Stimulated activated CD4-positive, alpha-beta T cell treated with anti-CD3 and anti-CD28 coated beads, Interleukin-2, amount 100 ng/mL, for 24 hours (primary cell): ENCODE measurements at regions not wholly inside any gene's neighbourhood (a gene's known extent, or its start where the extent isn't known, plus 50 kb on each side); places are given as distances from the start of the nearest gene placed in this dataset.

Experiments
- DNase-seq, 2 donors: peaks; one replicate each; pipeline ENCODE4 v3.0.0-alpha.2; 2020

DNA sequence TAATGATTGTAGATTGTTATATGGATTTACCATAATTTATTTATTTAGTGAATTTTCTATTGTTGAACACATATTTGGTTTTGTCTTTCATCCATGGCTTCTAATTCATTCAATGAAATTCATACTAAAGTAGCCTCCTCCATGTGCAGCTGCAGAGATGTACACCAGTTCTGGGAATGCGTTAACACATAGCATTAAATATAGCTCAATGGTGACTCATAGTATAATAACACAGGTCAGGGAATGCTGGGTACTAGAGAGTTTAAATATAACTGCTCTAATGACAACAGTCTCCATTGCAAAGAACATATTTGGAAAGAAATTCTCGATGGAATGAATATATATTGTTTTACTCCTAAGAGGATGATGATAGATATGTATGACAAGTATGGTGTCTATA lies 1190.2 kb upstream of the NRXN1 start:
- no peak for DNase-seq

DNA sequence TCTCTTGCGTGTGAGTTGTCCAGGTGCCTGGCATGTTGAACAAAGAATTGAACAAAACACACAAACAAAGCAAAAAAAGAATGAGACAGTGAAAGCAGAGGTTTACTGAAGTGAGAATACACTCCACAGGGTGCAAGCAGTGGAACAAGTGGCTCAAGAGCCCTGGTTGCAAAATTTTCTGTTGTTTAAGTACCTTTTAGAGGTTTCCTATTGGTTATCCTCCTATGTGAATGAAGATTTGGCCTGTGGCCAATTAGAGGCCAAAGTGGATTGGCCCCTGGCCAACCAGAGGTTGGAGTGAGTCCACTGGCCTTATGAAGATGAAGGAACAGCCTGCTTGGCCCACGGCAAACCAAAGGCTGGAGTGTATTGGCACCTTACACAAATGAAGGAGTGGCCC lies 1188.5 kb upstream of the NRXN1 start:
- no peak for DNase-seq

GRCh38 chr2:52210611-52211010 lies 1178.7 kb upstream of the NRXN1 start:
- DNase-seq = no peak

DNA sequence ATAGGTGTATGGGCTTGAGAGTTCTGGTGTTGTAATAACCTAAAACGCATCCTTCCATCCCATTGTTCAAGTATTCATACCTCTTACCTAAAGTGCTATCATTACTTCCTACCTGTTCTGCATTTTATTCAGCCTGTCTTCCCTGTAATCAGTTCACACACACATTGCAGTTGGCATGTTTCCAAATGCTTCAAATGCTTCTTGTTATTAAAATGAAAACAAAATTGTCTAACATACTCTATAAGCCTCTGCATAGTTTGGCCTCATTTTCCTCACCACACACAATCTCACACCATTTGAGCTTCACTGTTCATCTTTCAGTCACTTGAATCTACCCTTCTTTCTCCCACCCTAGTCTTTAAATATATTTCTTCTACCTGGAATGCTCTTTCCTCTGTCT lies 1178.2 kb upstream of the NRXN1 start:
- DNase-seq = no peak

DNA sequence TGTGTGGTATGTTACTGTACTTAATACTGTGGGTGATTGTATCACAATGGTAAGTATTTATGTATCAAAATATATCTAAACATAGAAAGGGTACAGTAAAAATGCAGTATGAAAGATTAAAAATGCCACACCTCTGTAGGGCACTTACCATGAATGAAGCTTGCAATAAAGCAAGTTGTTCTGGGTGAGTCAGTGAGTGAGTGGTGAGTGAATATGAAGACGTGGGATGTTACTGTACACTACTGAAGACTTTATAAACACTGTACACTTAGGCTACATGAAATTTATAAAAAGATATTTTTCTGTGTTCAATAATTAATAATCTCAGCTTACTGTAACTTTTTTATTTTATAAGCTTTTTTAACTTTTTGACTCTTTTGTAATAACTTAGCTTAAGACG lies 1162.4 kb upstream of the NRXN1 start:
- no peak for DNase-seq

DNA sequence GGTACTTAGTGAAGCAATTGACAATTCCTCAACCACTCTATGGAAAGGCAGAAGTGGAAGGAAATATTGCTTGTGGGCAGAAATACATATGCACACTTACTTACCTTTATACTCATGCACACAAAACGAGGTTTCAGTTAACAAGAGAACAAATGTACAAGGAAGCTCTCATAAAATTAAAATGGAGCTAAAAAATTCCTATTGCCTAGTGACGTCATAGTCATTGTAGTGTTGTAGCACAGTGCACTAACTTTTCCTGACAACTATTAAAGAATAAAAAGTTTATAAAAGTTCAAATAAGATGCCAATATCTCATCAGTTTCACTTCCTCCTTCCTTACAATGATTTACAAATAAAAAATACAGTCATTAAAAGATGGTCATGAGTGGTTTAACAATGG lies 1161.9 kb upstream of the NRXN1 start:
- DNase-seq = no peak

DNA sequence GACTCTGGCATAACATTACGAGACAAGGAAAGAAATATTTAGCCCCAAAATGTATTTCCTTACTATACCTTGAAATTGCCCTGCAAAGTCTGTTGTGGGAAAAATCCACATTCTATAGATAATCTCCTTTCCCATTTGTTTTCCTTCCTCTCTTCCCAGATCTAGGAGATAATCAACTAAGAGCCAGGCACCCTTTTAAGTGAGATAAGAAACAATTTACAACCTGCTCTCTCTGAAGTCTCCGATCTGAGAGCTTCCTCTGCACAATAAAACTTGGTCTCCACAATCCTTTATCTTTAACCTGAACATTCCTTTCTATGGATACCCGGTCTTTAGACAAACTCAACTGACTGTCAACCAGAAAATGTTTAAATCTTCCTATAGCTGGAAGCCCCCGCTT lies 1160.7 kb upstream of the NRXN1 start:
- no peak for DNase-seq

- no peak for DNase-seq
Measured at GRCh38 chr2:52181080-52181479, 1149.1 kb upstream of the NRXN1 start.

DNA sequence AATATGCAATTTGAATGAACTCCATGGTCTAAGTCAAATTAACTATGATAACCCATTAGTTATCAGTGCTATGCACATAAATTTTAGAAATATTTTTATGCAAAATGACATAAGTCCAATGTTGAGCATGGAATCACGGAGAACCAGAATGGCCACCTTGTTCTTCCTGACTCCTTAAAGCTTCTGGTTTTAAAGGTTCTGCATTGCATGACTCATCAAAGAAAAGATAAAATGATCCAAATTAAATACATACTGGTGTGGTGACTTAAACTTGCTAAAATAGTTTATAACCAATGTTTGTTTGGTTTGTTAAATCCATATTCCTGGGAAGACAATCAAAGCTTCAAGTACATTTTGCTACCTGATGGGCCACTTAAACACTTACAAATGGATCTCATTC lies 1146.9 kb upstream of the NRXN1 start:
- no peak for DNase-seq

- no peak for DNase-seq
Measured at GRCh38 chr2:52145005-52145404, 1113.1 kb upstream of the NRXN1 start.

- DNase-seq = no peak
Measured at GRCh38 chr2:52144590-52144989, 1112.7 kb upstream of the NRXN1 start.

DNA sequence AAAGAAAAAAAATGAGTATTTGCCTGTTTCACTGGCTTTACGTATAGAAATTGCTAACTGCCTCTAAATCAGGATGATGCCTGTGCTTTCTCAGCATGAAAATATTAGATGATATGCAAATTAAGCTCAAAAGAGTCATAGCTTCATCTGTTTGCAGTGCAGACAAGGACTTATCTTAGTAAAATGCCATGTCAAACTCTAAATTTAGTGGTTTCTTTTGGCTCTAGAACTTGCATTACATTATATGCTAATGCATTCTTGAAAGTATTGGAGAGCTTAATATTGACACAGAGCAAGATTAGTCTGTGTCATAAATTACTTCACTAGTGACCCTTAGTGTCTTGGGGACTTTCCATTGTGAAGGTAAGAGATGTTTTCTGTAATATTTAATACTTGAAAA lies 1109.1 kb upstream of the NRXN1 start:
- no peak for DNase-seq

DNA sequence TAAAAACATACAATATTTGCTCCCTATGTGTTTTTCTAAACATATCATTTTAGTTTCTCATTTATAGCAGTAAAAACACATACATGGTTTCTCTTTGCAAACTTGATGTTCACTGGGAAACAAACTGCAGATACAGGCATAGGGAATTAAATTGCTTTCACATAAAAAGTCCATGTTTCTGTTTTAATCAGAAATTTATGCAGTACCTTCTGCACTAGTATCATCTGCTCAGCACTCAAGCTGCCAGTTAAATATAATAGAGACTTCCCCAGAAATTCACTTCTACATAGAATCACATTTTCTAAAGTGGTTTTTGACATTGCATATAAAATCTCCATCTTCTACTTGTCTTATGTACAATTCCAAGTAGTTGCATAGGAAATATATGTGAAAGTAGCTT lies 1107.3 kb upstream of the NRXN1 start:
- no peak for DNase-seq

GRCh38 chr2:52135235-52135634 lies 1103.3 kb upstream of the NRXN1 start:
- DNase-seq = no peak

DNA sequence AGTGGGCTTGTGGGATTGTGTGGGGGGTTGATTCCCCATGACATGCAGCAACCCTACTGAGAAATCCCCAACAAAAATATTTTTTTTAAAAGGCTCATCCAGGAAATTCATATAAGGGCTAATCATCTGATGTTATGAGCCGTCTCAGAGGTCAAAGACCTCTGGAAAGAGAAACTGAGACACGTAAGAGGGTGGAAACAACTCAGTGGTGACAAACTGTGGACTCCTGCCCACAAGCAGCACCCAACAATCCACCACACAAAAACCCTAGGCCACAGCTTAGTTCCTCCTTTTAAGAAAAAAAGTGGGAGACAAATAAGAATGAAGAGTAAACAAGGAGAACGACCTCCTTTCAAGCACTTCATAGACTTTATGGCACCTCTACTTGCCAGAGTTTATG lies 1096.1 kb upstream of the NRXN1 start:
- no peak for DNase-seq

GRCh38 chr2:52127527-52127926 lies 1095.6 kb upstream of the NRXN1 start:
- DNase-seq = no peak

- DNase-seq = no peak
Measured at GRCh38 chr2:52117299-52117698, 1085.4 kb upstream of the NRXN1 start.

DNA sequence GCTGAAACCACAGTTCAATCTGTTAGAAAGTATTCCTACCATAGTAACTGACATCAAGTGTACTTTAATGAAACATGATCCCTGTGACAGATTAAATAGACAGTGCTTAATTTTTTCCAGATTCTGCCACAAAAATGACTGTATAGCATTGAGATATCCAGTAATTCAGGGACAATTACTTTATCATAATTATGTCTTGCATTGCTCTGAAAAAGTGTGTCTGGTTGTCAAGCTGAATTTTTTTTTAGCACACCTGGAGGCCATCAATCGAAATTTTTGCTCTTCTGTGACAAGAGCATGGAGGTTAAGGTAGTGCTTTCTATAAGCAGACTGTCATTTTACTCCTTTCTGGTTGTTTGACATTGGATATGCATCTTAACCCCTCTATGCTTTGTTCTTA lies 1083.8 kb upstream of the NRXN1 start:
- DNase-seq = no peak

DNA sequence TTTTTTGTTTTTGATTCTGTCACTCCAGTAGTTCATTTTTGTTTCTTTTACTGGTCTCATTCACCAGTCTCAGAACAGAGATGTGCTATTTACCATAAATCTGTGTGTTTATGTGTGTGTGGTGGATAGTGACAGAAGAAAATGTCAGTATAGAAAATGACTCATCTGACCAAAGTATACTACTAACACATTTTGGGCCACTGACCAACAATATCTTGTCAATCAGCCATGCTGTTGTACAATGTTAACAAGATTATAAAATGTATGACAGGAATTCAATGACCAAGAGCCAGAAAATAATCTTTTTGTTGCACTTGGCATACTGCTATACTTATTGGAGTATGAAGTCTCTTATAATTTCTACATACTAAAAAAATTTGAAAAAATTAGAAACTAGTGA lies 1081.4 kb upstream of the NRXN1 start:
- no peak for DNase-seq

GRCh38 chr2:52112141-52112540 lies 1080.2 kb upstream of the NRXN1 start:
- DNase-seq = no peak

DNA sequence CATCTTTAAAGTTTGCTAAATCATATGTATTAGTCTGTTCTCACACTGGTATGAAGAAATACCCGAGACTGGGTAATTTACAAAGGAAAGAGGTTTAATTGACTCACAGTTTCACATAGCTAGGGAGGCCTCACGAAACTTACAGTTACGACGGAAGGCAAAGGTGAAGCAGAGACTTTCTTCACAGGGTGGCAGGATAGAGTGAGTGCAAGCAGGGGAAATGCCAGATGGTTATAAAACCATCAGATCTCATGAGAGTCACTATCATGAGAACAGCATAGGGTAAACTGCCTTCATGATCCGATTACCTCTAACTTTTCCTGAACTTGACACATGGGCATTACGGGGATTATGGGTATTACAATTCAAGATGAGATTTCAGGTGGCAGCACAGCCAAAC lies 1075.2 kb upstream of the NRXN1 start:
- no peak for DNase-seq

- DNase-seq = no peak
Measured at GRCh38 chr2:52097071-52097470, 1065.1 kb upstream of the NRXN1 start.

DNA sequence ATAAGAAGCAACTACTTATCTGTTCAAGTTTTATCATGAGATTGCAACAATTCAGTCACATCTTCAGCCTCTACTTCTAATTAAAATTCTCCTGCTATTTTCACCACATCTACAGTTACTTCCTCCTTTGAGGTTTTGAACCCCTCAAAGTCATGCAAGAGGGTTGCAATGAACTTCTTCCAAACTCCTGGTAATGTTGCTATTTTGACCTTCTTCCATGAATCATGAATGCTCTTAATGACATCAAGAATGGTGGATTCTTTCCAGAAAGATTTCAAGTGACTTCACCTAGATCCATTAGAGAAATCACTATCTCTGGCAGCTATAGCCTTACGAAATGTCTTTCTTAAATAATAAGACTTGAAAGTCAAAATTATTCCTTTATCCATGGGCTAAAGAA lies 1052.8 kb upstream of the NRXN1 start:
- no peak for DNase-seq

DNA sequence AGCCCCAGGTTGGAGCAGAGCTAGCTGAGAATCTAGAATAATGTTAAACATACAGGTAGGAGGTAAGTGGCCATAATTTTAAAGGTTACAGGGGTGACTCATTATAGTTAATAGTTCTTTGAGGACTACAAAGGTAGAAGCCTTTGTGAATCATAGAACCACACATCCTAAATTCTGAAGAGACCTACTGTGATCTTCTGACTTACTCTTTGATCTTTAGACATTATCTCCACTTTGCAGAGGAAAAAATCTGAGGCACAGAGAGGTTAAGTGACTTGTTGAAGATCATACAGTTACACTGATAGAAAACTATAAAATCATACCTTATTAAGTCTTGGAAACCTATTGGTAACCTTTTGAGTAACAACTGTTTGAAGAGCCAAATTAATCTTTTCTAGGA lies 1051.3 kb upstream of the NRXN1 start:
- no peak for DNase-seq

GRCh38 chr2:52082646-52083045 lies 1050.7 kb upstream of the NRXN1 start:
- DNase-seq = no peak

DNA sequence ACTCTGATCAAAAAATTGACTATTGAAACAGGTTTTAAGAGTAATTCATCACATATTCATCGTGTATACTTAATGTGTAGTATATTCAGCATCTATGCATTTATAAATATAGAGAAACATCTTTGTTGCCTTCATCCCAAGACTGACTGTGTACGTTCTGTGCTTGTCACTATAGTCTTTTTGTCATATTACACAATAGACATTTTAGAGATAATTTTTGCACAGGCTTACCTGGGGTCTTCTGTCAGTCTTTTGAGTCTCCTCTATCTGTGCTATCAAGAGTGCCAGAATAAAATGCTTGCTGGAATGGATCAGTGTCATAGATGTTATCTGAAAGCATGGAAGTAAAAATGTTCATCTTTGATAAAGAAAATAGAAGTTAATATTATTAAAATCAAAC lies 1047.7 kb upstream of the NRXN1 start:
- DNase-seq = no peak
